Skeletal muscle cell (primary cell): ENCODE measurements at regions not wholly inside any gene's neighbourhood (a gene's known extent, or its start where the extent isn't known, plus 50 kb on each side); places are given as distances from the start of the nearest gene placed in this dataset.

Experiments used
- DNase-seq: peaks from one replicate; pipeline ENCODE4 v3.0.0-alpha.2; 2010; ENCODE audit warnings: low read depth
- H3K4me3 ChIP-seq: 2 replicates; pipeline ENCODE4 v1.5.1; 2011; ENCODE audit warnings: low read depth, mild to moderate bottlenecking, control low read depth, low read length, moderate library complexity

- H3K4me3 ChIP-seq: no peak overlapping the region
- DNase-seq: no peak
These were observed 1050.0 kb downstream of the EPHA7 start for GRCh38 chr6:92369309-92369708.

DNA sequence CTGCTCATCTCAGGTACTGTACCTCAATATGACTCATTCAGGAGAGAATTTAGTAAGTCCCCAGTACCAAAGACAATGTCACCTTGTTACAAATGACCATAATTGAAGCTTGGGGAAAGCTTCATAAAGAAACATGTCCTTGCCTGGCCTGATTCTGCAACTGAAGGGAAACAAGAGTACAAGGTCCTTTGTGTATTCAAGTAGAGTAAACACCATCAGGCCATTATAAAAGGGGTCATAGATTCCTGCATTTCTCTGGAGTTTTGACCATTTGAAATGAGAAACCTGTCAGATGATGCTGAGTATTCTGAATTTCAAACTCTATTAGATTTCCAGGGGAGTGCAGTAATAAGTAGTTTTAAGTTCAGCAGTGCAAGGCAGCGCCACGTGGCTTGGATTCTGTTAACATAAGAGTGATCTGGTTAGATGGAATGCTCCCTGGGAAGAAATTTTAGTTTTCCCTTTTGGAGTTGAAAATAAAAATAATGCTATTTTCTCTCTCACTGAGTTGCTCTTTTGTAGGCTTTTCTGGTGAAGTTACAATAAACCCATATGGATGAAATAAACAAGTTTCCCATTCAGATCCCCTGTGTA, 1054.3 kb downstream of the EPHA7 start:
- no peak overlapping the region for H3K4me3 ChIP-seq
- peak; percentile 8 for DNase-seq

GRCh38 chr6:92363111-92363510, 1056.2 kb downstream of the EPHA7 start:
- no peak for DNase-seq
- no peak overlapping the region for H3K4me3 ChIP-seq

DNA sequence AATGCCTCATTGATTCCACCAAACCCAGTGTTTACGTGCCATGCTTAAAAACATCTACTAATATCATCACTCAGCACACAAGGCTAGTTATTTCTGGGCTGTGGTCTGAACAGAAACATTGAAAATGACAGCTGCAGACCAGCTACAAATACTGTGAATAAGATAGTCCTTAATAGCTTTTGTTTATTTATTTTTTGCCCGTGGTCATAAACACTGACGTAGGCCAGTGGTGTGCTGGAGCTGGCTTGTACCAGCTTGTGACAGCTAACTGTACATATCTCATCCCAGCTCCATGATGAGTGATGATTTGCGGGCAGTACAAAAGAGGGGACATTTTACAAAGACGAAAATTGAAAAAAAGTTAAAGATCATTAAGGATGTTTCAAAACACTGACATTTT, 1057.0 kb downstream of the EPHA7 start:
- H3K4me3 ChIP-seq: no peak overlapping the region
- no peak for DNase-seq

DNA sequence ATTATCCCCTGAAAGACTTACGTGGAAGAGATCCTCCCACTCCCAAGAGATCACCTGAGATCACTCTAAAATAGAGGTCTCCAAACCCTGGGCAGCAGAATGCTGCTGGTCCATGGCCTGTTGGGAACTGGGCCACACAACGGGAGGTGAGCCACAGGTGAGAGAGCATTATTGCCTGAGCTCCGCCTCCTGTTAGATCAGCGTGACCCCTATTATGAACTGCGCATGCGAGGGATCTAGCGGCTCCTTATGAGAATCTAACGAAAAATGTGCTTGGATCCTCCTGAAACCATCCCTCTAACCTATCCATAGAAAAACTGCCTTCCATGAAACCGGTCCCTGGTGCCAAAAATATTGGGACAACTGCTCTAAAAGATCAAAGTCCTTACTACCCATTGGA, 1057.4 kb downstream of the EPHA7 start:
- DNase-seq: no peak
- H3K4me3 ChIP-seq: no peak overlapping the region

DNA sequence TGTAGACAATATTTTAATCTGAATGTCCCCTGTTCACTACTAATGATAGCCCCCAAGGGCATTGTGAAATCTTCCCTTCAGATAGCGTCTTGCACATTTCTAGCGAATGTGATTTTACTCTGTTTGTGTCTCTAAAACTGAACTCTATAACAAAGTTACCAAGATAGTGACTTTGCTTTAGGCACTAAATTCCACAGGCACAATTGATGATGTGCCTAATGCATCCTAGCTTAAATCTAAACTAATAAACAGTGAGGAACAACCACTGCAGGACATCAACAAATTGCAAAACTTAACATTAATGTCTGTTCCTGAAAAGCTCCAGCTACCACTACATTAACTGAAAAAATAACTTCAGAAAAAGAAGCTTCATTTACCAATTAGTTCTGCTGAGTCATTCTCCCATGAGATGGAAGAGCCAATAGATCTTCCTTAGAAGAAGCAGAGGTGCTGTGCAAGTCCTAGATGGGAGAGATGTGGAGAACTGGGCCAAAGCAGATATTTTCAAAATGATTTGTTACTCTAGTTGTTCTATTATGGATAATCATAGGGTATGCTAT, 1065.0 kb downstream of the EPHA7 start:
- no peak overlapping the region for H3K4me3 ChIP-seq
- DNase-seq: no peak

GRCh38 chr6:92352130-92352529, 1067.2 kb downstream of the EPHA7 start:
- DNase-seq: no peak
- no peak overlapping the region for H3K4me3 ChIP-seq

- H3K4me3 ChIP-seq: no peak overlapping the region
- DNase-seq: no peak
These were observed 1078.2 kb downstream of the EPHA7 start for GRCh38 chr6:92341201-92341600.

- no peak for DNase-seq
- H3K4me3 ChIP-seq: no peak overlapping the region
These were observed 1079.3 kb downstream of the EPHA7 start for GRCh38 chr6:92339936-92340640.

- H3K4me3 ChIP-seq: no peak overlapping the region
- DNase-seq: no peak
These were observed 1081.8 kb downstream of the EPHA7 start for GRCh38 chr6:92337571-92337970.

DNA sequence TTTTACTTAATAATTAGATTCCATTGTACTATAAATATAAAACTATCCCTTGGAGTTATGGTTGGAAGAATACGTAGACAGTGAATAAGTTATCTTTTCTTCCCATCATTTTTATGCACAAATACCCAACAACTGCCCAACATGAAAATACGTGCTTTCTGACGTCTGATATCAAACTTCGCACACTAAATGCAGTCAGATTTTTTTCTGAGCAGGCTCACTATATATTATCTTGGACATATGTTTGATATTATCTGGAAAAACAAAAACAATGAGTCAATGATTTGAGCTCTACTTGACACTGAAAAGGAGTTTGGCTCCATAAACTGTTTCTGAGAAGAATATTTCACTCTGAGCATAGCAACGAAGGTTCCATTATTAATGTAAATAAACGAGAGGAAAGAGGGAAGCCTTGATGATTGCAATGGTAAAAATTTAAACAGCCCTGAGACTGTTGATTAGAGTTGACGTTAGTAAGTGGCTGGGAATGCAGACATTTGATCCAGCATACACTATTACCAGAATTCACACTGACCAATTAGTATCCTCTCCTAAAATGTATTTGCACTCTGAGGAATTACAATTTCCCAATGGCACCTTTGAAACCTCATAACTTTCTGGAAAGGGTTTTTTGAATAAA, 1090.0 kb downstream of the EPHA7 start:
- no peak overlapping the region for H3K4me3 ChIP-seq
- DNase-seq: no peak

- DNase-seq: no peak
- no peak overlapping the region for H3K4me3 ChIP-seq
These were observed 1104.0 kb downstream of the EPHA7 start for GRCh38 chr6:92315312-92315711.

- H3K4me3 ChIP-seq: no peak overlapping the region
- no peak for DNase-seq
These were observed 1122.3 kb downstream of the EPHA7 start for GRCh38 chr6:92297101-92297500.

GRCh38 chr6:92292067-92292466, 1127.3 kb downstream of the EPHA7 start:
- H3K4me3 ChIP-seq: no peak overlapping the region
- DNase-seq: no peak

- DNase-seq: no peak
- no peak overlapping the region for H3K4me3 ChIP-seq
These were observed 1129.5 kb downstream of the EPHA7 start for GRCh38 chr6:92289831-92290230.

DNA sequence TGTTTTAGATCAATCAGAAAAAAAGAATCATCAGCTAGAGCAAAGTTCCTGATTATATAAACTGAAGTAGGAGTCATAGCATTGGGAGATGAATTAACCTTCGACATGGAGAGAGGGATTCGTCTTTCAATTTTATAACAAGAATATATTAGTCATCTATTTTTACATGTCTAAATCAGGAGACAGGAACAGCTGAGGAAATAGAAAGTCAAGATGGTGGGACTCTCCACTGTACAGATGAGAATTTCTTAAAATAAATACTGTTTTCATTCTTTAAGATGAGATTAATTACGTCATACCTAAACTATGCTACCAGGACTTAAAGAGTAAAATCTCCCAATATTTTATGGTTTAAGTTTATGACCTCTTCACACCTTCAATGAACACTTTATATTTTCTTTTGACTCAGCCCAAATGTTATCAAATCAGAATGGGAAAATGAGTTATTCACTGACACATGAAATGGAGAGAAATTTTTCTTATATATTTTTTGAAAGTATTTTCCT, 1137.7 kb downstream of the EPHA7 start:
- DNase-seq: no peak
- H3K4me3 ChIP-seq: no peak overlapping the region

GRCh38 chr6:92275150-92275549, 1144.2 kb downstream of the EPHA7 start:
- H3K4me3 ChIP-seq: no peak overlapping the region
- no peak for DNase-seq

GRCh38 chr6:92274588-92274987, 1144.8 kb downstream of the EPHA7 start:
- DNase-seq: no peak
- H3K4me3 ChIP-seq: no peak overlapping the region

DNA sequence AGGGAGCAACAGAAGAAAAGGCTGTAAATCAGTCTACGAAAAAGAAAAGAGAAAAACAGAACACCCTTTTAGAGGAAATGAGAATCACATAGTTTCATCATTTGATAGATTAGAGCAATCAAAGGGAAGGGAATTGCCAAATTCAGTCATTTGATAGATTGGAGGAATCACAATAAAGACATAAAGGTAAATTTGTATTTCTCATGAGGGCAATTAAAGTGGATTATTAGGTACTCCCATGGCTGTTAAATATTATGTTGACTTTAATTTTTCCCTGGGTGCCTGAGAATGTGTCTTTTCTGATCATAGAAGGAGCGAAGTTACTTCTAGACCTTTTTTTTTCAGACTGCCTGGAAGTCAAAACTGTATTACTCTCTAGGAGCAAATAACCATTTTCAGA, 1145.7 kb downstream of the EPHA7 start:
- DNase-seq: no peak
- H3K4me3 ChIP-seq: no peak overlapping the region

- no peak overlapping the region for H3K4me3 ChIP-seq
- DNase-seq: no peak
These were observed 1148.3 kb downstream of the EPHA7 start for GRCh38 chr6:92271091-92271490.
